Pulmonary artery endothelial cell (primary cell): ENCODE measurements at regions not wholly inside any gene's neighbourhood (a gene's known extent, or its start where the extent isn't known, plus 50 kb on each side); places are given as distances from the start of the nearest gene placed in this dataset.

Experiments
- DNase-seq: peaks from one replicate; pipeline ENCODE4 v3.0.0-alpha.2; 2011; ENCODE audit warnings: low read depth, low spot score

GRCh38 chr9:121568343-121569265 is 69.0 kb upstream of the GGTA1 start:
- no peak for DNase-seq

GRCh38 chr9:121569266-121569648 is 69.6 kb upstream of the GGTA1 start:
- no peak for DNase-seq

GRCh38 chr9:121572581-121572980 is 72.9 kb upstream of the GGTA1 start:
- no peak for DNase-seq

GRCh38 chr9:121573717-121574485 is 74.3 kb upstream of the GGTA1 start:
- no peak for DNase-seq

GRCh38 chr9:121574774-121575519 is 75.3 kb upstream of the GGTA1 start:
- no peak for DNase-seq

GRCh38 chr9:121576281-121577075 is 75.0 kb upstream of the DAB2IP start:
- no peak for DNase-seq

- DNase-seq: no peak
These were observed 74.3 kb upstream of the DAB2IP start for GRCh38 chr9:121577166-121577565.

GRCh38 chr9:121577572-121577971 is 73.9 kb upstream of the DAB2IP start:
- DNase-seq: no peak

GRCh38 chr9:121581786-121582600 is 69.4 kb upstream of the DAB2IP start:
- DNase-seq: no peak

- DNase-seq: no peak
These were observed 68.8 kb upstream of the DAB2IP start for GRCh38 chr9:121582641-121583040.

GRCh38 chr9:121584421-121584820 is 67.0 kb upstream of the DAB2IP start:
- no peak for DNase-seq

GRCh38 chr9:121587863-121588262 is 63.6 kb upstream of the DAB2IP start:
- DNase-seq: no peak

GRCh38 chr9:121589986-121590385 is 61.4 kb upstream of the DAB2IP start:
- no peak for DNase-seq

- no peak for DNase-seq
These were observed 59.2 kb upstream of the DAB2IP start for GRCh38 chr9:121592265-121592664.

GRCh38 chr9:121593066-121593465 is 58.4 kb upstream of the DAB2IP start:
- DNase-seq: no peak

GRCh38 chr9:121596515-121596914 is 54.9 kb upstream of the DAB2IP start:
- DNase-seq: no peak

- no peak for DNase-seq
These were observed 53.7 kb upstream of the DAB2IP start for GRCh38 chr9:121597698-121598166.

GRCh38 chr9:121598167-121598964 is 53.1 kb upstream of the DAB2IP start:
- DNase-seq: no peak
